OCI-LY1 (cell line): ENCODE measurements at regions not wholly inside any gene's neighbourhood (a gene's known extent, or its start where the extent isn't known, plus 50 kb on each side); places are given as distances from the start of the nearest gene placed in this dataset.

ENCODE experiments used
- H2AFZ ChIP-seq: fragments of 200-600 bp; sonication (generic), shearing (Covaris generic); 2 replicates; pipeline ENCODE4 v1.6.0; 2014; ENCODE audit warnings: antibody characterized with exemption, mild to moderate bottlenecking, low read length
- H3F3A ChIP-seq: fragments of 200-600 bp; sonication (generic), shearing (Covaris generic); 2 replicates; pipeline ENCODE4 v1.6.0; 2014; ENCODE audit warnings: mild to moderate bottlenecking, antibody characterized with exemption, low read length, moderate library complexity; ENCODE audit not compliant: insufficient read depth
- H3K27ac ChIP-seq: fragments of 200-600 bp; sonication (generic); 2 replicates; pipeline ENCODE4 v1.5.1; 2014; ENCODE audit warnings: low read length, mixed run types, mild to moderate bottlenecking, low read depth; ENCODE audit not compliant: poor library complexity, severe bottlenecking
- H3K27me3 ChIP-seq: fragments of 200-600 bp; sonication (generic); 2 replicates; pipeline ENCODE4 v1.6.0; 2014; ENCODE audit warnings: antibody characterized with exemption, mild to moderate bottlenecking, low read length, moderate library complexity; ENCODE audit not compliant: insufficient read depth
- H3K36me3 ChIP-seq: fragments of 200-600 bp; sonication (generic); 2 replicates; pipeline ENCODE4 v1.6.1; 2014; ENCODE audit warnings: mild to moderate bottlenecking, antibody characterized with exemption, low read length, moderate library complexity, mixed read lengths; ENCODE audit not compliant: insufficient read depth
- H3K4me1 ChIP-seq: fragments of 200-600 bp; sonication (generic); 2 replicates; pipeline ENCODE4 v1.5.1; 2014; ENCODE audit warnings: mild to moderate bottlenecking, low read length, moderate library complexity; ENCODE audit not compliant: insufficient read depth, severe bottlenecking
- H3K4me2 ChIP-seq: fragments of 200-600 bp; sonication (generic), shearing (Covaris generic); 2 replicates; pipeline ENCODE4 v1.6.1; 2014; ENCODE audit warnings: low read length
- H3K4me3 ChIP-seq: fragments of 200-600 bp; sonication (generic); 2 replicates; pipeline ENCODE4 v1.5.1; 2014; ENCODE audit warnings: low read length, low read depth, mild to moderate bottlenecking, mixed read lengths; ENCODE audit not compliant: poor library complexity, severe bottlenecking
- H3K79me2 ChIP-seq: fragments of 200-600 bp; shearing (Covaris generic); 2 replicates; pipeline ENCODE4 v1.6.1; 2016; ENCODE audit warnings: mixed run types, low read length, mixed read lengths; ENCODE audit not compliant: insufficient read depth
- H3K9ac ChIP-seq: fragments of 200-600 bp; sonication (generic), shearing (Covaris generic); 2 replicates; pipeline ENCODE4 v1.6.1; 2014; ENCODE audit warnings: mild to moderate bottlenecking, low read length, mixed read lengths
- H3K9me2 ChIP-seq: fragments of 200-600 bp; sonication (generic), shearing (Covaris generic); 2 replicates; pipeline ENCODE4 v1.6.1; 2014; ENCODE audit warnings: low read depth, mild to moderate bottlenecking, low read length, mixed read lengths
- H3K9me3 ChIP-seq: fragments of 200-600 bp; shearing (Covaris generic); 2 replicates; pipeline ENCODE4 v1.6.1; 2014; ENCODE audit warnings: low read length, mixed read lengths
- H4K20me1 ChIP-seq: fragments of 200-600 bp; sonication (generic), shearing (Covaris generic); 2 replicates; pipeline ENCODE4 v1.6.0; 2016; ENCODE audit warnings: mild to moderate bottlenecking, low read length; ENCODE audit not compliant: insufficient read depth
- EZH2 ChIP-seq: fragments of 200-600 bp; sonication (generic), shearing (Covaris generic); IDR thresholded peaks from 2 replicates; pipeline ENCODE4 v1.8.0; 2017; ENCODE audit warnings: borderline replicate concordance, mixed run types, mild to moderate bottlenecking, antibody characterized with exemption, low read length, moderate library complexity, mixed read lengths
- TF ChIP-seq, protein P1 (sequence below): fragments of 200-600 bp; sonication (generic), shearing (Covaris generic); IDR thresholded peaks from 2 replicates; pipeline ENCODE4 v1.5.1; 2017; ENCODE audit warnings: mild to moderate bottlenecking, antibody characterized with exemption, low read length, moderate library complexity, mixed read lengths

DNA sequence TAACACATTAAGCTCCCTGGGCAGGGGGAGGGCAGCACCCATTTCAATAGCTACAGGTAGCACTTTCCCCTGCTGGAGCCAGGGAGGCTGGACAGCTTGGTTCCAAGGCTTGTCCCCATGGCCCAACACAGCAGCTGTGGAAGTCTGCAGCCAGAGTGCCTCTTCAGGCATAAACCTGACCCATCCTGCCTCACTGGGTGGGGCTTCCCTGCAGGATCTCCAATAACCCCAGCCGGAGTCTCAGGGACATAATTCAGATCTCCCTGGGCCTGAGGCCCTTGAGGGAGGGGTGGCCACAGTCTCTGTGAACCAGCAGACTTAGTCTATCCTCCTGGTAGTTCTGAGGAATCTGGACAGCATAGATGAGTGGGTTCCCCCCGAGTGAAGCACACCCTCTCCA lies 1001.9 kb upstream of the CHAC2 start:
- Histone ChIP-seq H3K4me3 (no peak overlapping the region), H3K9me3 (no peaks in the 10 kb centered on the region), H3K36me3 (no peaks in the 10 kb centered on the region), H3K9ac (no peak overlapping the region), H4K20me1 (no peaks in the 10 kb centered on the region), H3K27me3 (no peaks in the 10 kb centered on the region), H2AFZ (no peak overlapping the region), H3K9me2 (no peaks in the 10 kb centered on the region), H3K4me2 (no peak overlapping the region), H3F3A (no peaks in the 10 kb centered on the region), H3K4me1 (no peaks in the 10 kb centered on the region), H3K27ac (no peak overlapping the region), H3K79me2 (no peaks in the 10 kb centered on the region)
- TF ChIP-seq EZH2: no peak
- TF ChIP-seq, protein P1, sequence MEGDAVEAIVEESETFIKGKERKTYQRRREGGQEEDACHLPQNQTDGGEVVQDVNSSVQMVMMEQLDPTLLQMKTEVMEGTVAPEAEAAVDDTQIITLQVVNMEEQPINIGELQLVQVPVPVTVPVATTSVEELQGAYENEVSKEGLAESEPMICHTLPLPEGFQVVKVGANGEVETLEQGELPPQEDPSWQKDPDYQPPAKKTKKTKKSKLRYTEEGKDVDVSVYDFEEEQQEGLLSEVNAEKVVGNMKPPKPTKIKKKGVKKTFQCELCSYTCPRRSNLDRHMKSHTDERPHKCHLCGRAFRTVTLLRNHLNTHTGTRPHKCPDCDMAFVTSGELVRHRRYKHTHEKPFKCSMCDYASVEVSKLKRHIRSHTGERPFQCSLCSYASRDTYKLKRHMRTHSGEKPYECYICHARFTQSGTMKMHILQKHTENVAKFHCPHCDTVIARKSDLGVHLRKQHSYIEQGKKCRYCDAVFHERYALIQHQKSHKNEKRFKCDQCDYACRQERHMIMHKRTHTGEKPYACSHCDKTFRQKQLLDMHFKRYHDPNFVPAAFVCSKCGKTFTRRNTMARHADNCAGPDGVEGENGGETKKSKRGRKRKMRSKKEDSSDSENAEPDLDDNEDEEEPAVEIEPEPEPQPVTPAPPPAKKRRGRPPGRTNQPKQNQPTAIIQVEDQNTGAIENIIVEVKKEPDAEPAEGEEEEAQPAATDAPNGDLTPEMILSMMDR: no peak

DNA sequence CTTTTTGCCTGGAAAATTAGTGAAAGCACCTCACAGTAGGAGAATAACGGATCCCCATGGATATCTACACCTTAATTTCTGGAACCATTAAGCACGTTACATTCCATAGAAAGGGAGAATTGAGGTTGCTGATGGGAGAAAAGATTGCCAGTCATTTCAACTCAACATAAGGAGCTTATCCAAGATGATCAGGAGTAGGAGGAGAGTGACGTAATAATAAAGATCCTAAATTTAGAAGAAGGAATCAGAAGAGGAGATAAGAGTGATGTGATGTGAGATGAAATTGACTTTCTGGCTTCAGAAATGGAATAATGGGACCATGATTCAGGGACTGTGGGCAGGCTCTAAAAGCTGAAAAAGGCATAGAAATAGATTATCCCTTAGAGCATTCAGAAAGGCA lies 1017.8 kb upstream of the CHAC2 start:
- Histone ChIP-seq H3K27me3 (no peaks in the 10 kb centered on the region), H3K4me1 (no peaks in the 10 kb centered on the region), H4K20me1 (no peaks in the 10 kb centered on the region), H3K9ac (no peak overlapping the region), H3K4me3 (no peak overlapping the region), H3K36me3 (no peaks in the 10 kb centered on the region), H3K9me3 (no peaks in the 10 kb centered on the region), H3K27ac (no peak overlapping the region), H2AFZ (no peak overlapping the region), H3K9me2 (no peaks in the 10 kb centered on the region), H3F3A (no peaks in the 10 kb centered on the region), H3K4me2 (no peak overlapping the region), H3K79me2 (no peaks in the 10 kb centered on the region)
- TF ChIP-seq EZH2: no peak
- TF ChIP-seq, protein P1: no peak

DNA sequence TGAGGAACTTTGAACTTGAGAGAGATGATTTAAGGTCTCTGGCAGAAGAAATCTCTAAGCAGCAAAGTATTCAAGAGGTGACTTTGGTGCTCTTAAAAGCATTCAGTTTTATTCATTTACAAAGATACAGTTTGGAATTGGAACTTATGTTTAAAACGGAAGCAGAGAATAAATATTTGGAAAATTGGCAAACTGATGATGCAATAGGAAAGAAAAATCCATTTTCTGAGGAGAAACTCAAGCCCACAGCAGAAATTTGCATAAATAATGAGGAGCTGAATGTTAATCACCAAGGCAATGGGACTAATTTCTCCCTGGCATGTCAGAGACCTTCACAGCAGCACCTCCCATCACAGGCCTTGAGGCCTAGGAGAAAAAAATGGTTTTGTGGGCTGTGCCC lies 1022.5 kb upstream of the CHAC2 start:
- no peaks in the 10 kb centered on the region for H3K27me3 ChIP-seq
- H3K27ac ChIP-seq: no peak overlapping the region
- no peak overlapping the region for H3K9ac ChIP-seq
- no peaks in the 10 kb centered on the region for H3K4me1 ChIP-seq
- no peak overlapping the region for H2AFZ ChIP-seq
- H3K79me2 ChIP-seq: no peaks in the 10 kb centered on the region
- H3K4me2 ChIP-seq: no peak overlapping the region
- TF ChIP-seq, protein P1: no peak
- TF ChIP-seq EZH2: no peak
- H3K36me3 ChIP-seq: no peaks in the 10 kb centered on the region
- no peaks in the 10 kb centered on the region for H4K20me1 ChIP-seq
- no peaks in the 10 kb centered on the region for H3K9me2 ChIP-seq
- H3K9me3 ChIP-seq: no peaks in the 10 kb centered on the region
- H3F3A ChIP-seq: no peaks in the 10 kb centered on the region
- no peak overlapping the region for H3K4me3 ChIP-seq
